IMR-90 (cell line): ENCODE measurements at regions not wholly inside any gene's neighbourhood (a gene's known extent, or its start where the extent isn't known, plus 50 kb on each side); places are given as distances from the start of the nearest gene placed in this dataset.
"Not testable (repeated sequence)": the region's sequence is repeated elsewhere in the genome, so short reads cannot be mapped to it uniquely, and the experiment has no call there.

Experiments used
- ATAC-seq: fragments of 200-7000 bp; cut with Tn5 transposase; 2 replicates; pipeline ENCODE4 v1.9.1; 2020; ENCODE audit warnings: low read depth, mild to moderate bottlenecking, moderate library complexity
- BruUV-seq: library from RNA; stranded (reverse); fragments of 400-500 nt; replicated peaks from 2 replicates; lab custom pipeline; 2021; lab: Mats Ljungman, UMichigan
- CTCF ChIA-PET: fragments of 300-600 bp; formaldehyde crosslinking; extraction: SDS; loops from one replicate; lab custom pipeline; 2021; ENCODE audit warnings: antibody characterized with exemption; lab: Yijun Ruan, JAX
- POLR2A ChIA-PET: fragments of 300-600 bp; sonication (Branson Sonifier 250); formaldehyde crosslinking; loops from one replicate; lab custom pipeline; 2022; ENCODE audit warnings: antibody characterized with exemption; ENCODE audit not compliant: unreplicated experiment; lab: Charles Lee
- DNase-seq: peaks from one replicate; pipeline ENCODE4 v3.0.0; 2013
- H2AFZ ChIP-seq: replicated peaks from 2 replicates; pipeline ENCODE3; 2013; ENCODE audit warnings: low read length, mild to moderate bottlenecking; ENCODE audit not compliant: poor library complexity
- H2AK5ac ChIP-seq: 2 replicates; pipeline ENCODE4 v1.6.1; 2013; ENCODE audit warnings: low read depth, low read length, inconsistent platforms
- H2AK9ac ChIP-seq: replicated peaks from 2 replicates; pipeline ENCODE3; 2013; ENCODE audit warnings: mild to moderate bottlenecking, low read depth, low read length, moderate library complexity; ENCODE audit not compliant: poor library complexity
- H2BK120ac ChIP-seq: 2 replicates; pipeline ENCODE4 v1.6.1; 2013; ENCODE audit warnings: low read depth, low read length, inconsistent platforms
- H2BK15ac ChIP-seq: 3 replicates; pipeline ENCODE4 v1.6.1; 2013; ENCODE audit warnings: low read depth, low read length, inconsistent platforms
- H2BK20ac ChIP-seq: 2 replicates; pipeline ENCODE4 v1.6.1; 2013; ENCODE audit warnings: low read depth, mild to moderate bottlenecking, inconsistent platforms, low read length, moderate library complexity
- H2BK5ac ChIP-seq: 2 replicates; pipeline ENCODE4 v1.6.1; 2013; ENCODE audit warnings: mild to moderate bottlenecking, low read depth, low read length, inconsistent platforms; ENCODE audit not compliant: poor library complexity, severe bottlenecking
- H3K14ac ChIP-seq: replicated peaks from 2 replicates; pipeline ENCODE4 v1.6.1; 2013; ENCODE audit warnings: low read depth, low read length, inconsistent platforms
- H3K18ac ChIP-seq: 2 replicates; pipeline ENCODE4 v1.6.1; 2013; ENCODE audit warnings: low read depth, low read length, control low read depth
- H3K23ac ChIP-seq: 2 replicates; pipeline ENCODE4 v1.6.1; 2013; ENCODE audit warnings: low read depth, low read length, inconsistent platforms
- H3K27ac ChIP-seq: 2 replicates; pipeline ENCODE4 v1.5.1; 2013; ENCODE audit warnings: mild to moderate bottlenecking, control low read depth, low read length; ENCODE audit not compliant: insufficient read depth
- H3K27me3 ChIP-seq: 2 replicates; pipeline ENCODE4 v1.6.1; 2013; ENCODE audit warnings: low read length; ENCODE audit not compliant: control insufficient read depth, insufficient read depth
- H3K36me3 ChIP-seq: 2 replicates; pipeline ENCODE4 v1.6.1; 2013; ENCODE audit warnings: low read length, mixed read lengths; ENCODE audit not compliant: control insufficient read depth, insufficient read depth
- H3K4ac ChIP-seq: 2 replicates; pipeline ENCODE4 v1.6.1; 2013; ENCODE audit warnings: low read depth, low read length, inconsistent platforms
- H3K4me1 ChIP-seq: 2 replicates; pipeline ENCODE4 v1.6.1; 2013; ENCODE audit warnings: low read length, mixed read lengths; ENCODE audit not compliant: control insufficient read depth, insufficient read depth
- H3K4me2 ChIP-seq: 2 replicates; pipeline ENCODE4 v1.6.1; 2013; ENCODE audit warnings: low read depth, mild to moderate bottlenecking, control low read depth, low read length, moderate library complexity
- H3K4me3 ChIP-seq: 2 replicates; pipeline ENCODE4 v1.5.1; 2013; ENCODE audit warnings: low read depth, mild to moderate bottlenecking, control low read depth, low read length, moderate library complexity; ENCODE audit not compliant: insufficient read depth
- H3K56ac ChIP-seq: 2 replicates; pipeline ENCODE4 v1.6.1; 2013; ENCODE audit warnings: low read length, inconsistent platforms; ENCODE audit not compliant: insufficient read depth; ENCODE audit errors: extremely low read depth
- H3K79me1 ChIP-seq, 2 experiments: 2 replicates each; pipeline ENCODE4 v1.6.1; 2013; ENCODE audit warnings: low read length in 2 of 2, inconsistent platforms in 1 of 2, low read depth in 1 of 2
- H3K9ac ChIP-seq: 2 replicates; pipeline ENCODE4 v1.6.1; 2013; ENCODE audit warnings: low read depth, low read length, control low read depth
- H3K9me1 ChIP-seq: 2 replicates; pipeline ENCODE4 v1.6.1; 2013; ENCODE audit warnings: low read length, inconsistent platforms; ENCODE audit not compliant: insufficient read depth
- H3K9me3 ChIP-seq: 2 replicates; pipeline ENCODE4 v1.6.1; 2013; ENCODE audit warnings: low read length; ENCODE audit not compliant: control insufficient read depth, insufficient read depth
- H4K20me1 ChIP-seq: 2 replicates; pipeline ENCODE4 v1.6.1; 2013; ENCODE audit warnings: low read length, inconsistent platforms; ENCODE audit not compliant: insufficient read depth
- H4K5ac ChIP-seq: 2 replicates; pipeline ENCODE4 v1.6.1; 2013; ENCODE audit warnings: mild to moderate bottlenecking, low read depth, low read length, control low read depth
- H4K8ac ChIP-seq, 2 experiments: 2 replicates each; pipeline ENCODE4 v1.6.1; 2013; ENCODE audit warnings: low read depth in 2 of 2, low read length in 2 of 2, control low read depth in 1 of 2, inconsistent platforms in 1 of 2
- H4K91ac ChIP-seq: 2 replicates; pipeline ENCODE4 v1.6.1; 2013; ENCODE audit warnings: low read depth, low read length, inconsistent platforms; ENCODE audit not compliant: insufficient read depth
- WGBS, 2 experiments: methylation state at CpG; one replicate each; pipeline versions ENCODE4 v1.1.5 to v1.1.7; 2013; ENCODE audit warnings: missing lambda C conversion rate in 2 of 2; ENCODE audit not compliant: insufficient read length in 1 of 2; ENCODE audit errors: extremely low coverage in 2 of 2; 5-methylcytosine and 5-hydroxymethylcytosine counted together
- dilution Hi-C: fragments of 300-500 bp; cut with HindIII; formaldehyde crosslinking; loops from one replicate; pipeline ENCODE4 v1.14.3; 2018; ENCODE audit warnings: low sequenced_read_pairs; ENCODE audit not compliant: unreplicated experiment
- in situ Hi-C: fragments of 300-500 bp; cut with MboI; formaldehyde crosslinking; loops from 3 replicates; pipeline ENCODE4 v1.14.3; 2019; ENCODE audit warnings: low sequenced_read_pairs, inconsistent platforms, mixed read lengths
- intact Hi-C: fragments of 100-400 bp; cut with micrococcal nuclease; formaldehyde crosslinking; loops from 2 replicates; pipeline ENCODE4 v1.10.0; 2022

DNA sequence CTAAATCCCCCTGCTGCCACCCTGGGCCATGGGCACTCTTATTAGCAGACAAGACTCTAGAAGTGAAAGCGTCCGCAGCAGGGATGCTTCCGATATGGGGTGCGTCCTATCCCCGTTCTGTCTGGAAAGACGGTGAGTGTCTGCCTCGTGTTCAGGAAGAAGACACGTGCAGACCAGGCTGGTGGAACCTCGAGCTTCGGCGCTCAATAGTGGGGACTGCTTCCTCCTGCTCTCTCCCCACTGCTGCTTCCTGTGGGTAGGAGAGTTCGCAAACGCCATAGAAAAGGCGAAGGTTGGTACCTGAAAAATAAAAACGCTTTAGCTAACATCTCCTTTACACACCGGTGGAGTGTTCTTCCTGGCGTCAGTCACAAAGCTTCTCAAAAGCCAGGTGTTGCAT, 67.7 kb upstream of the LYZL2 start:
- H3K4ac ChIP-seq, H3K9me3 ChIP-seq, H3K4me1 ChIP-seq, POLR2A ChIA-PET, H3K79me1 ChIP-seq, H4K5ac ChIP-seq, ATAC-seq, H4K20me1 ChIP-seq, H3K36me3 ChIP-seq, dilution Hi-C loops, H3K9me1 ChIP-seq, H4K91ac ChIP-seq, H3K23ac ChIP-seq, H2AK9ac ChIP-seq, H2AFZ ChIP-seq, H2AK5ac ChIP-seq, H3K4me3 ChIP-seq, CTCF ChIA-PET, BruUV-seq, H3K56ac ChIP-seq, H4K8ac ChIP-seq, H2BK5ac ChIP-seq, H2BK15ac ChIP-seq, H3K18ac ChIP-seq, H3K4me2 ChIP-seq, H2BK120ac ChIP-seq, in situ Hi-C loops, DNase-seq, H3K27ac ChIP-seq, H2BK20ac ChIP-seq, H3K27me3 ChIP-seq, H3K14ac ChIP-seq, intact Hi-C loops, H3K9ac ChIP-seq: not testable (repeated sequence)
- WGBS, 2 experiments, result 80% methylated on average over 3 of the region's 17 CpGs; no CpG with 5 or more reads in 1 of the 2 experiments

DNA sequence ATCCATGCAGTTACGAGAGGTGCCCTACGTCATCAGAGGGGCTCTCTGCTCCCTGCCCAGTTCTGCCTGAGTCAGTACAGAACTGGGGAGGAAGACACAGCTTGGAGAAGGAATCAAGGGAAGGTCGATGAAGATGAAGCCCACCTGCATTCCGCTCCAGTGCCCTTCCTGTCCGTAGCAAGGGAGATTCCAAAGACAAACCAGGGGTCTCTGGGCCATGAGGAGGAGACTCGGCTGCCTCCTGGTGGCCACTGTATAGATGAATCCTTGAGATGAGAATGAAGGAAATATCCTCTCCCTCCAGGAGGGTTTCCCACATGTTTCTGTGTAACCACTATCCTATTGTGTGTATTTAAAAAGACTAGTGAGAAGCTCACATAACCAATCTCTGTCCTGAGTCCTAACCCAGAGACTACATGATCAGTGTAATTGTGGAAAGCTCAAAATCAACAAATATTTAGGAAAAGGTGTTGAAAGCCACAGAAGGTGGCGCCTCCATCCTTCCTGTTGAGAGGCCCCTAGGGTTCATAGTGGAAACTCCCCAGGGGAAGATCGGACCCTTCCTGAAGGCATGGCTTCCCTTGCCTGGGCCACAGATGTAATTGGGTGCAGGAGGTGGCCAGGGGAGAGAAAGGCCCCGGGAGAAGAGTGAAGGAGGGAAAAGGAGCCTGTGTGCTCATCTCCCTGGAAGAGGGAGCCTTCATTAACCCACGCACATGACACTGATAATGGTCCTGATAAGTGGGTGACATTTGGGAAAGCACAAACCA, 67.0 kb upstream of the LYZL2 start:
- H3K18ac ChIP-seq, CTCF ChIA-PET, intact Hi-C loops, H3K36me3 ChIP-seq, H4K8ac ChIP-seq, H2BK120ac ChIP-seq, H2AK9ac ChIP-seq, H4K5ac ChIP-seq, H4K20me1 ChIP-seq, H3K4me1 ChIP-seq, H2BK15ac ChIP-seq, H3K14ac ChIP-seq, H3K23ac ChIP-seq, H2BK20ac ChIP-seq, H3K79me1 ChIP-seq, dilution Hi-C loops, H2AFZ ChIP-seq, H3K27me3 ChIP-seq, H3K9me1 ChIP-seq, DNase-seq, H3K4ac ChIP-seq, H2BK5ac ChIP-seq, H3K4me2 ChIP-seq, H3K9ac ChIP-seq, H3K56ac ChIP-seq, BruUV-seq, ATAC-seq, in situ Hi-C loops, H4K91ac ChIP-seq, H3K9me3 ChIP-seq, POLR2A ChIA-PET, H3K4me3 ChIP-seq, H3K27ac ChIP-seq: not testable (repeated sequence)
- no CpG with 5 or more reads among the region's 10 CpGs for WGBS, 2 experiments
- 0 out of 2 replicates have a peak overlapping the region, but pooled peaks have one; percentile 4 for H2AK5ac ChIP-seq
